ENCODE measurements at regions not wholly inside any gene's neighbourhood (a gene's known extent, or its start where the extent isn't known, plus 50 kb on each side); places are given as distances from the start of the nearest gene placed in this dataset.
"Not testable (repeated sequence)": the region's sequence is repeated elsewhere in the genome, so short reads cannot be mapped to it uniquely, and the experiment has no call there.

DNA sequence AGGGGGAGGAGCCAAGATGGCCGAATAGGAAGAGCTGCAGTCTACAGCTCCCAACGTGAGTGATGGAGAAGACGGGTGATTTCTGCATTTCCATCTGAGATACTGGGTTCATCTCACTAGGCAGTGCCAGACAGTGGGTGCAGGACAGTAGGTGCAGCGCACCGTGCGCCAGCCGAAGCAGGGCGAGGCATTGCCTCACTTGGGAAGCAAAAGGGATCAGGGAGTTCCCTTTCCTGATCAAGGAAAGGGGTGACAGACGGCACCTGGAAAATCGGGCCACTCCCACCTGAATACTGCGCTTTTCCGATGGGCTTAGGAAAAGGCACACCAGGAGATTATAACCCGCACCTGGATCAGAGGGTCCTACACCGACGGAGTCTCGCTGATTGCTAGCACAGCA, 121.1 kb upstream of the SESTD1 start:
- WGBS, 2 experiments (ENCODE audit: insufficient coverage in 1 of 2, insufficient read length in 1 of 2) = 95 to 96% methylated on average over 11 to 16 of the region's 16 CpGs
- H3K36me3 Mint-ChIP-seq (ENCODE audit: low read depth); H3K27me3 Mint-ChIP-seq (ENCODE audit: insufficient read depth); H3K4me3 Mint-ChIP-seq; DNase-seq; H3K27ac Mint-ChIP-seq; H3K9ac ChIP-seq (ENCODE audit: extremely low read depth, low read length, poor library complexity, severe bottlenecking); H3K4me1 Mint-ChIP-seq; H3K4me3 ChIP-seq (ENCODE audit: low read length); H3K9me3 ChIP-seq (ENCODE audit: control insufficient read depth, low read length); H3K27ac ChIP-seq (ENCODE audit: low read depth, low read length); H3K36me3 ChIP-seq (ENCODE audit: control insufficient read depth, insufficient read depth, low read length); H3K27me3 ChIP-seq (ENCODE audit: control insufficient read depth, insufficient read depth, low read length, poor library complexity, severe bottlenecking); H3K4me1 ChIP-seq (ENCODE audit: control insufficient read depth, insufficient read depth, low read length): not testable (repeated sequence)
- peaks cover 39% of the 10 kb centered on the region for H3K9me3 Mint-ChIP-seq

DNA sequence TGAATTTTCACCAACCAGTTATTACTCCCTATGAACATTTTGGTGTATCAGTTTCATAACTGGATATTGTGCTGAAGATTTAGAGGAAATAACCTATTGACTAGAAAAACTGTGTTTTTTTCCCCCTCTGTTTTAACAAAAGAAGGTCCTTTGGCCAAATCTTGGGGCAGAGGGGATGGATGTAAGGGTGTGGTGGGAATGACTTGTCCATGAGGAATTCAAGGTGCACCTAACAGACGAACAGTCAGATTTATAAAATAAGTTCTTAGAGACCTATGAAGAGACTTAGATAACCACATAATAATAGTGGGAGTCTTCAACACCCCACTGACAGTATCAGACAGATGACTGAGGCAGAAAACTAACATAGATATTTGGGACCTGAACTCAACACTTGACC, 119.3 kb upstream of the SESTD1 start:
- Histone ChIP-seq H3K27ac (ENCODE audit: low read depth, low read length) (no peak overlapping the region), H3K9me3 (ENCODE audit: control insufficient read depth, low read length) (peaks cover 5% of the 10 kb centered on the region), H3K4me3 (ENCODE audit: low read length) (no peak overlapping the region), H3K36me3 (ENCODE audit: control insufficient read depth, insufficient read depth, low read length) (no peaks in the 10 kb centered on the region), H3K4me1 (ENCODE audit: control insufficient read depth, insufficient read depth, low read length) (no peaks in the 10 kb centered on the region), H3K9ac (ENCODE audit: extremely low read depth, low read length, poor library complexity, severe bottlenecking) (no peak overlapping the region), H3K27me3 (ENCODE audit: control insufficient read depth, insufficient read depth, low read length, poor library complexity, severe bottlenecking) (no peaks in the 10 kb centered on the region)
- Mint-ChIP-seq H3K36me3 (ENCODE audit: low read depth) (peaks cover 4% of the 10 kb centered on the region), H3K9me3 (peaks cover 39% of the 10 kb centered on the region), H3K27ac (no peak overlapping the region), H3K4me1 (no peaks in the 10 kb centered on the region), H3K4me3 (no peak overlapping the region), H3K27me3 (ENCODE audit: insufficient read depth) (no peaks in the 10 kb centered on the region)
- TF ChIP-seq CTCF (conservative IDR thresholded peaks at IDR 0.05) = no peak
- WGBS, 2 experiments (ENCODE audit: insufficient coverage in 1 of 2, insufficient read length in 1 of 2) = 100% methylated on average over 1 of the region's 1 CpG; no CpG with 5 or more reads in 1 of the 2 experiments
- DNase-seq = no peak

GRCh38 chr2:179377296-179377695, 112.7 kb upstream of the SESTD1 start:
- Mint-ChIP-seq H3K27me3 (ENCODE audit: insufficient read depth) (no peaks in the 10 kb centered on the region), H3K36me3 (ENCODE audit: low read depth) (no peaks in the 10 kb centered on the region), H3K9me3 (no peaks in the 10 kb centered on the region), H3K4me1 (no peaks in the 10 kb centered on the region), H3K4me3 (no peak overlapping the region), H3K27ac (no peak overlapping the region)
- no peaks in the 10 kb centered on the region for H3K36me3 ChIP-seq (ENCODE audit: control insufficient read depth, insufficient read depth, low read length)
- 73 to 95% methylated on average over 1 of the region's 1 CpG for WGBS, 2 experiments (ENCODE audit: insufficient coverage in 1 of 2, insufficient read length in 1 of 2)
- no peak overlapping the region for H3K9ac ChIP-seq (ENCODE audit: extremely low read depth, low read length, poor library complexity, severe bottlenecking)
- H3K9me3 ChIP-seq (ENCODE audit: control insufficient read depth, low read length) = no peaks in the 10 kb centered on the region
- no peak overlapping the region for H3K27ac ChIP-seq (ENCODE audit: low read depth, low read length)
- DNase-seq = no peak
- no peak for TF ChIP-seq CTCF (conservative IDR thresholded peaks at IDR 0.05)
- no peaks in the 10 kb centered on the region for H3K4me1 ChIP-seq (ENCODE audit: control insufficient read depth, insufficient read depth, low read length)
- no peaks in the 10 kb centered on the region for H3K27me3 ChIP-seq (ENCODE audit: control insufficient read depth, insufficient read depth, low read length, poor library complexity, severe bottlenecking)
- H3K4me3 ChIP-seq (ENCODE audit: low read length) = no peak overlapping the region

- no peak for TF ChIP-seq CTCF (conservative IDR thresholded peaks at IDR 0.05)
- Mint-ChIP-seq H3K4me3 (no peak overlapping the region), H3K27ac (no peak overlapping the region), H3K36me3 (ENCODE audit: low read depth) (no peaks in the 10 kb centered on the region), H3K4me1 (no peaks in the 10 kb centered on the region), H3K27me3 (ENCODE audit: insufficient read depth) (no peaks in the 10 kb centered on the region), H3K9me3 (no peaks in the 10 kb centered on the region)
- WGBS, 2 experiments (ENCODE audit: insufficient coverage in 1 of 2, insufficient read length in 1 of 2) = 86% methylated on average over 1 of the region's 1 CpG; no CpG with 5 or more reads in 1 of the 2 experiments
- DNase-seq = no peak
- no peaks in the 10 kb centered on the region for H3K36me3 ChIP-seq (ENCODE audit: control insufficient read depth, insufficient read depth, low read length)
- H3K9ac ChIP-seq (ENCODE audit: extremely low read depth, low read length, poor library complexity, severe bottlenecking) = no peak overlapping the region
- no peak overlapping the region for H3K4me3 ChIP-seq (ENCODE audit: low read length)
- H3K27ac ChIP-seq (ENCODE audit: low read depth, low read length) = no peak overlapping the region
- H3K27me3 ChIP-seq (ENCODE audit: control insufficient read depth, insufficient read depth, low read length, poor library complexity, severe bottlenecking) = no peaks in the 10 kb centered on the region
- no peaks in the 10 kb centered on the region for H3K4me1 ChIP-seq (ENCODE audit: control insufficient read depth, insufficient read depth, low read length)
- H3K9me3 ChIP-seq (ENCODE audit: control insufficient read depth, low read length) = no peaks in the 10 kb centered on the region
These were observed 112.2 kb upstream of the SESTD1 start for GRCh38 chr2:179376881-179377280.

Measured in endodermal cell (in vitro differentiated cells).